Suprapubic skin (tissue), 3 donors: ENCODE measurements at regions not wholly inside any gene's neighbourhood (a gene's known extent, or its start where the extent isn't known, plus 50 kb on each side); places are given as distances from the start of the nearest gene placed in this dataset.

Experiments
- CTCF ChIP-seq, 2 donors: fragments of 200-600 bp in 1 of 2; fragments of 450-650 bp in 1 of 2; sonication (generic) in 1 of 2; IDR thresholded peaks; one replicate each; pipeline ENCODE4 v1.5.1; 2016 to 2019; ENCODE audit warnings: antibody characterized with exemption in 2 of 2, mild to moderate bottlenecking in 1 of 2, moderate library complexity in 1 of 2
- EP300 ChIP-seq: sonication (generic); formaldehyde crosslinking; IDR thresholded peaks from one replicate; pipeline ENCODE4 v1.6.1; 2017; ENCODE audit warnings: antibody characterized with exemption
- POLR2A ChIP-seq, 2 donors: fragments of 450-650 bp; IDR thresholded peaks; one replicate each; pipeline ENCODE4 v1.6.1; 2017; ENCODE audit warnings: antibody characterized with exemption in 2 of 2, mild to moderate bottlenecking in 2 of 2, moderate library complexity in 2 of 2

GRCh38 chr7:46929359-46929758 lies 652.6 kb downstream of the TNS3 start:
- TF ChIP-seq CTCF (IDR thresholded peaks at IDR 0.05) (no peak), POLR2A (IDR thresholded peaks at IDR 0.05) (no peak), EP300 (no peak)
